ENCODE measurements at regions not wholly inside any gene's neighbourhood (a gene's known extent, or its start where the extent isn't known, plus 50 kb on each side); places are given as distances from the start of the nearest gene placed in this dataset.

DNA sequence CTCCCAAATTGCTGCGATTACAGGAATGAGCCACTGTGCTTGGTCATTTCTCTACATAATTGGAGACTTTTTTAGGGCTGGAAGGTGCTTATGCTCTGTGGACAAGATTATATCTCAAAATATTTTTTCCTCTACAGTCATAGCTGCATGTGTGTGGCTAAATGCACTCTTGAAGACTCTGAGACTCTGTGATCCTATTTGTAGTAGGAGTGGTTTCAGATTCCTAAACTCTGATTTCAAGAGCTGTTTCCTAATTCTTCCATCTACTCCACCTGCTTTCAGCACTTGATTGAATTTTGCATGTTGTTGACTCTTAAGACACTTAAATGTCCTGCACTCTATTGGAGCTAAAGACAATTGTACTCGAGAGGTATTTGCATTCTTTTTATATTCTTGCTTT lies 78.0 kb downstream of the KLF5 start:
- H3K9ac ChIP-seq (ENCODE audit: low read length), result no peak overlapping the region
- H3K4me1 ChIP-seq (ENCODE audit: control insufficient read depth, low read depth, low read length), result peaks cover 13% of the 10 kb centered on the region
- H3K4me3 ChIP-seq (ENCODE audit: low read length), result no peak overlapping the region
- no peak overlapping the region for H3K27ac ChIP-seq (ENCODE audit: low read length)
- H3K36me3 ChIP-seq (ENCODE audit: control insufficient read depth, low read depth, low read length), result no peaks in the 10 kb centered on the region
- H3K9me3 ChIP-seq (ENCODE audit: control insufficient read depth, low read depth, low read length), result no peaks in the 10 kb centered on the region
- H3K27me3 ChIP-seq (ENCODE audit: control insufficient read depth, insufficient read depth, low read length), result no peaks in the 10 kb centered on the region

DNA sequence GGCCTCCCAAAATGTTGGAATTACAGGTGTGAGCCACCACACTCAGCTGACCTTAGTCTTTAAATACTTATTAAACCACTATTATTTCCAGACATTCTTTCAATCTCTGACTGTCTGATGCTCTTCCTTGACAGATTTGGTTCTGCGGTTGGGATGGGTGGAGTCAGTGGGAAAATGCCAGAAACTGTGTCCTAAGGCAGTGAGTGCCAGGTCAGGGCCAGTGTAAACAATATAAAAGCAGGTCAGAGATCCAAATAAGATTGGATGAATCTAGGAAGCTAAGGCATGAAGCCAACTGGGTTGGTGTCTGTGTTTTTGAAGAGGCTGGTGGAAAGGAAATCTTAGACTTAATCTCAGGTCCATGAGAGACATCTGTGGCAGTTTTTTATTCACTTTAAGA lies 74.7 kb downstream of the KLF5 start:
- Histone ChIP-seq H3K4me1 (ENCODE audit: control insufficient read depth, low read depth, low read length) (peaks cover 2% of the 10 kb centered on the region), H3K9ac (ENCODE audit: low read length) (no peak overlapping the region), H3K4me3 (ENCODE audit: low read length) (no peak overlapping the region), H3K36me3 (ENCODE audit: control insufficient read depth, low read depth, low read length) (no peaks in the 10 kb centered on the region), H3K9me3 (ENCODE audit: control insufficient read depth, low read depth, low read length) (no peaks in the 10 kb centered on the region), H3K27me3 (ENCODE audit: control insufficient read depth, insufficient read depth, low read length) (no peaks in the 10 kb centered on the region), H3K27ac (ENCODE audit: low read length) (no peak overlapping the region)

DNA sequence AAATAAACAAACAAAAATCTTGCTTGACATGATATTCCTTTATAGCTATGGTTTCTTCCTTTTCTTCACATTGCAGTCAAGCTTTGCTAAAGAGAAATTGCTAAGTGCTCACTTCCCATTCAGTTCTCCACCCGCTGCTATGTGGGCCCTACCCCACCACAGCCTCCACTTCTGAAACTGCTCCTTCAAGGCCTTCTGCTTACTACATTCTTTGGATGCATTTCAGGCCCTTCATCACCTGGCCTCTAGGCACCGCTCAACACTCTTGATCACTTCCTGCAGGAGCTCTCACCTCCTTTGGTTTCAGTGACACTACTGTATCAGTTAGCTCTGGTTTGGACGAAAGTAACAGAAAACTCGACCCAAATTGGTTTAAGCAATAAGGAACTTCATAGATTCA lies 72.4 kb downstream of the KLF5 start:
- no peaks in the 10 kb centered on the region for H3K36me3 ChIP-seq (ENCODE audit: control insufficient read depth, low read depth, low read length)

DNA sequence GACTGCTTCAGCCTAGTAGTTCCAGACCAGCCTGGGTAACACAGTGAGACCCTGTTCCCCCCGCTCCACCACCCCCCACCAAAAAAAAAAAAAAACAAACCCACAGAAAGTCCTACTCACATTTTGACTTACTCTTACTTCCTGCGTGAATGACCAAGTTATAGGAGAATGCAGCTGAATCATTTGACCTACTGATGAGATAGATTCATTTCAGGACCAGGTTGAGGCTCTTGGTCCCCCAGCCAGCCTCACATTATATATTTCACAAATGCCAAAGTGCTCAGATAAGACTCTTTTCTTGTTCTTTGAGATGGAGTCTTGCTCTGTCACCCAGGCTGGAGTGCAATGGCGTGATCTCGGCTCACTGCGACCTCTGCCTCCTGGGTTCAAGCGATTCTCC lies 70.2 kb downstream of the KLF5 start:
- Histone ChIP-seq H3K36me3 (ENCODE audit: control insufficient read depth, low read depth, low read length) (no peaks in the 10 kb centered on the region), H3K9me3 (ENCODE audit: control insufficient read depth, low read depth, low read length) (no peaks in the 10 kb centered on the region), H3K4me3 (ENCODE audit: low read length) (no peak overlapping the region), H3K27me3 (ENCODE audit: control insufficient read depth, insufficient read depth, low read length) (no peaks in the 10 kb centered on the region), H3K9ac (ENCODE audit: low read length) (no peak overlapping the region), H3K4me1 (ENCODE audit: control insufficient read depth, low read depth, low read length) (no peaks in the 10 kb centered on the region), H3K27ac (ENCODE audit: low read length) (no peak overlapping the region)

More for the DNA sequence above, 72.4 kb downstream of the KLF5 start:
- H3K9me3 ChIP-seq (ENCODE audit: control insufficient read depth, low read depth, low read length), result no peaks in the 10 kb centered on the region
- H3K27me3 ChIP-seq (ENCODE audit: control insufficient read depth, insufficient read depth, low read length), result no peaks in the 10 kb centered on the region
- H3K27ac ChIP-seq (ENCODE audit: low read length), result no peak overlapping the region
- no peak overlapping the region for H3K4me3 ChIP-seq (ENCODE audit: low read length)
- H3K9ac ChIP-seq (ENCODE audit: low read length), result no peak overlapping the region
- no peaks in the 10 kb centered on the region for H3K4me1 ChIP-seq (ENCODE audit: control insufficient read depth, low read depth, low read length)

All from iPS-18a (cell line).